HepG2 (cell line): ENCODE measurements at regions not wholly inside any gene's neighbourhood (a gene's known extent, or its start where the extent isn't known, plus 50 kb on each side); places are given as distances from the start of the nearest gene placed in this dataset.
A peak's percentile ranks its signal among the peaks of the same experiment; 100 is the strongest.

Experiments used
- ATAC-seq: fragments of 200-7000 bp; cut with Tn5 transposase; 3 replicates; pipeline ENCODE4 v1.9.1; 2020; ENCODE audit warnings: mild to moderate bottlenecking, moderate library complexity
- BruUV-seq: library from RNA; stranded (reverse); fragments of 400-500 nt; replicated peaks from 2 replicates; lab custom pipeline; 2021; lab: Mats Ljungman, UMichigan
- CTCF ChIA-PET: fragments of 300-600 bp; formaldehyde crosslinking; extraction: SDS; loops from one replicate; lab custom pipeline; 2021; ENCODE audit warnings: low total read pairs, inconsistent platforms, low intra/inter-chr PET ratio; lab: Yijun Ruan, JAX
- POLR2A ChIA-PET: fragments of 350-600 bp; sonication (Branson Sonifier 250); formaldehyde crosslinking; loops from one replicate; lab custom pipeline; 2020; ENCODE audit warnings: antibody characterized with exemption, inconsistent platforms; lab: Yijun Ruan, JAX
- DNase-seq: peaks from one replicate; pipeline ENCODE4 v3.0.0-alpha.2; 2015; ENCODE audit warnings: low spot score
- FAIRE-seq: peaks from 3 replicates; lab custom pipeline; 2011; peaks lifted over from hg19 to GRCh38; lab: Jason Lieb, UNC
- H2AFZ ChIP-seq: one replicate; pipeline ENCODE4 v1.6.1; 2011; ENCODE audit warnings: low read length, inconsistent platforms
- H3K27ac ChIP-seq: fragments of 300-600 bp; 3 replicates; pipeline ENCODE4 v1.8.0; 2011; ENCODE audit warnings: mixed run types, mild to moderate bottlenecking, mixed read lengths, low read length, inconsistent platforms; ENCODE audit not compliant: insufficient read depth; ENCODE audit errors: extremely low read length
- H3K27me3 ChIP-seq, 2 experiments: fragments of 200-600 bp in 1 of 2; 2 replicates in 1 of 2; 3 replicates in 1 of 2; pipeline versions ENCODE4 v1.6.0 to v1.8.0; 2011; ENCODE audit warnings: low read length in 2 of 2, mild to moderate bottlenecking in 2 of 2, moderate library complexity in 2 of 2, inconsistent platforms in 1 of 2; ENCODE audit not compliant: insufficient read depth in 2 of 2, control insufficient read depth in 1 of 2
- H3K36me3 ChIP-seq, 2 experiments: fragments of 200-600 bp in 1 of 2; replicated peaks in 1 of 2; 2 replicates in 1 of 2; 3 replicates in 1 of 2; pipeline versions ENCODE4 v1.5.1 to v1.8.0; 2011; ENCODE audit warnings: low read length in 2 of 2, inconsistent platforms in 1 of 2; ENCODE audit not compliant: insufficient read depth in 2 of 2, control insufficient read depth in 1 of 2
- H3K4me1 ChIP-seq: 2 replicates; pipeline ENCODE4 v1.5.1; 2012; ENCODE audit warnings: low read length, inconsistent platforms; ENCODE audit not compliant: insufficient read depth
- H3K4me2 ChIP-seq: 2 replicates; pipeline ENCODE4 v1.6.0; 2011; ENCODE audit warnings: low read depth, low read length, inconsistent platforms
- H3K4me3 ChIP-seq, 3 experiments: fragments of 200-600 bp in 1 of 3; sonication (generic), shearing (Covaris generic) in 1 of 3; replicated peaks in 1 of 3; 2 replicates each; pipeline ENCODE4 v1.5.1; 2011 to 2016; ENCODE audit warnings: low read length in 3 of 3, inconsistent platforms in 2 of 3, low read depth in 2 of 3, mild to moderate bottlenecking in 2 of 3, control low read depth in 1 of 3, mixed read lengths in 1 of 3; ENCODE audit not compliant: insufficient read depth in 1 of 3
- H3K79me2 ChIP-seq: one replicate; pipeline ENCODE4 v1.6.1; 2011; ENCODE audit warnings: low read length, inconsistent platforms; ENCODE audit not compliant: insufficient read depth
- H3K9ac ChIP-seq: 2 replicates; pipeline ENCODE4 v1.6.0; 2011; ENCODE audit warnings: mild to moderate bottlenecking, low read depth, low read length, inconsistent platforms; ENCODE audit not compliant: insufficient read depth
- H3K9me3 ChIP-seq: 2 replicates; pipeline ENCODE4 v1.5.1; 2012; ENCODE audit warnings: mild to moderate bottlenecking, low read length
- H4K20me1 ChIP-seq: 2 replicates; pipeline ENCODE4 v1.6.0; 2011; ENCODE audit warnings: inconsistent platforms, mild to moderate bottlenecking, low read length, moderate library complexity; ENCODE audit not compliant: insufficient read depth
- AHR ChIP-seq: IDR thresholded peaks from 2 replicates; pipeline ENCODE4 v1.6.1; 2018; ENCODE audit warnings: missing genetic modification reagents, missing compliant biosample characterization
- CREM ChIP-seq, 2 experiments: sonication (generic) in 1 of 2; formaldehyde crosslinking in 1 of 2; IDR thresholded peaks; 2 replicates each; pipeline versions ENCODE4 v1.4.0 to v1.6.1; 2016 to 2020; ENCODE audit warnings: antibody characterized with exemption in 1 of 2, mild to moderate bottlenecking in 1 of 2, missing genetic modification reagents in 1 of 2
- PITX1 ChIP-seq: sonication (generic); formaldehyde crosslinking; IDR thresholded peaks from 2 replicates; pipeline ENCODE4 v1.5.1; 2020; ENCODE audit warnings: mild to moderate bottlenecking, missing genetic modification reagents
- ZNF34 ChIP-seq: sonication (generic); formaldehyde crosslinking; IDR thresholded peaks from 2 replicates; pipeline ENCODE4 v1.4.0; 2020; ENCODE audit warnings: mild to moderate bottlenecking, missing genetic modification reagents, borderline replicate concordance
- ZNF572 ChIP-seq: sonication (generic); formaldehyde crosslinking; IDR thresholded peaks from 2 replicates; pipeline ENCODE4 v1.5.1; 2020; ENCODE audit warnings: mild to moderate bottlenecking, missing genetic modification reagents
- ZNF766 ChIP-seq: sonication (generic); formaldehyde crosslinking; IDR thresholded peaks from 2 replicates; pipeline ENCODE4 v1.5.0; 2020; ENCODE audit warnings: missing genetic modification reagents, borderline replicate concordance
- ZSCAN9 ChIP-seq: IDR thresholded peaks from 2 replicates; pipeline ENCODE4 v1.6.1; 2016; ENCODE audit warnings: borderline replicate concordance
- WGBS: methylation state at CpG from one replicate; pipeline ENCODE4 v1.1.6; 2017; ENCODE audit warnings: low lambda C conversion rate; 5-methylcytosine and 5-hydroxymethylcytosine counted together
- in situ Hi-C: cut with HindIII; loops from 2 replicates; pipeline ENCODE4 v1.10.0; 2017; ENCODE audit warnings: low pct_unique_long_range_greater_than_20kb; ENCODE audit not compliant: extremely low pct_ligation_motif_present
- intact Hi-C: fragments of 100-400 bp; cut with micrococcal nuclease; formaldehyde crosslinking; loops from one replicate; pipeline ENCODE4 v1.10.0; 2022; ENCODE audit not compliant: unreplicated experiment
- TF ChIP-seq, protein P1 (sequence below): sonication (generic); formaldehyde crosslinking; IDR thresholded peaks from 2 replicates; pipeline ENCODE4 v1.4.0; 2020; ENCODE audit warnings: missing genetic modification reagents
- TF ChIP-seq, protein P2 (sequence below): sonication (generic); formaldehyde crosslinking; IDR thresholded peaks from 2 replicates; pipeline ENCODE4 v1.5.0; 2020; ENCODE audit warnings: mild to moderate bottlenecking, low read depth, missing genetic modification reagents, borderline replicate concordance
- TF ChIP-seq, protein P3 (sequence below): sonication (generic); formaldehyde crosslinking; IDR thresholded peaks from 2 replicates; pipeline ENCODE4 v1.5.0; 2020; ENCODE audit warnings: missing genetic modification reagents, mild to moderate bottlenecking, borderline replicate concordance
- TF ChIP-seq, protein P4 (sequence below): sonication (generic); formaldehyde crosslinking; IDR thresholded peaks from 2 replicates; pipeline ENCODE4 v1.5.1; 2020; ENCODE audit warnings: mild to moderate bottlenecking, missing genetic modification reagents, moderate library complexity
- TF ChIP-seq, protein P5 (sequence below): IDR thresholded peaks from 2 replicates; pipeline ENCODE4 v1.6.1; 2016; ENCODE audit warnings: mild to moderate bottlenecking, missing biosample characterization, missing genetic modification reagents

DNA sequence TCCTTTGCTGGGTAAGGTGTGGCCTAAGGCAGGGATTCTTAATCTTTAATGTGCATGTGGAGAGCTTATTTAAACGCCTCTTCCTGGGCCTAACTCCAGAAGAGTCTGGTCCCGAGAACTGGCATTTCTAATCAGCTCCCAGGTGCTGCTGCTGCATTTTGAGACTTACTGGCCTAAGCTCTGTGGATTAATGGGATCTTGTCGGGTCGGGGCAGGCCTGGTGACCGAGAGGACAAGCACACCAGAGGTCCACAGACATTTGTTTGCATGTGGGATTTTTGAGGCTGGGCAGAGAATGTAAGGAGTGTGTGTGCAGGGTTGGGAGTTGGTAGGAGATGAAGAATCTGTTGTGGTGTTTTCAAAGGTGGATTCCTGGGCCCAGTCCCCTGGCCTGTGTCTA, 95.0 kb upstream of the DAP start:
- POLR2A ChIA-PET: no interaction called here
- peak overlapping the region; percentile 71 for H3K4me2 ChIP-seq
- H3K4me3 ChIP-seq: peak overlapping the region in 1 of 3 experiments; percentile 24; a peak in 1 of 6 replicates
- CTCF ChIA-PET: no interaction called here
- in situ Hi-C loops (loop anchor here (5.0 kb wide), 1 partner anchor 164 kb away; no protein-coding TSS in a partner anchor), intact Hi-C loops (loop anchor here (2.0 to 5.0 kb wide), 3 partner anchors 23 to 159 kb away; no protein-coding TSS in a partner anchor)
- TF ChIP-seq CREM (IDR thresholded peaks at IDR 0.05) (no peak), CREM (CRISPR knock-in tag; IDR thresholded peaks at IDR 0.05) (no peak)
- TF ChIP-seq, protein P1, sequence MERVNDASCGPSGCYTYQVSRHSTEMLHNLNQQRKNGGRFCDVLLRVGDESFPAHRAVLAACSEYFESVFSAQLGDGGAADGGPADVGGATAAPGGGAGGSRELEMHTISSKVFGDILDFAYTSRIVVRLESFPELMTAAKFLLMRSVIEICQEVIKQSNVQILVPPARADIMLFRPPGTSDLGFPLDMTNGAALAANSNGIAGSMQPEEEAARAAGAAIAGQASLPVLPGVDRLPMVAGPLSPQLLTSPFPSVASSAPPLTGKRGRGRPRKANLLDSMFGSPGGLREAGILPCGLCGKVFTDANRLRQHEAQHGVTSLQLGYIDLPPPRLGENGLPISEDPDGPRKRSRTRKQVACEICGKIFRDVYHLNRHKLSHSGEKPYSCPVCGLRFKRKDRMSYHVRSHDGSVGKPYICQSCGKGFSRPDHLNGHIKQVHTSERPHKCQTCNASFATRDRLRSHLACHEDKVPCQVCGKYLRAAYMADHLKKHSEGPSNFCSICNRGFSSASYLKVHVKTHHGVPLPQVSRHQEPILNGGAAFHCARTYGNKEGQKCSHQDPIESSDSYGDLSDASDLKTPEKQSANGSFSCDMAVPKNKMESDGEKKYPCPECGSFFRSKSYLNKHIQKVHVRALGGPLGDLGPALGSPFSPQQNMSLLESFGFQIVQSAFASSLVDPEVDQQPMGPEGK (CRISPR knock-in tag): no peak
- no peak overlapping the region for H3K27ac ChIP-seq
- DNase-seq (no peak), ATAC-seq (no peak), FAIRE-seq (no peak)
- H2AFZ ChIP-seq: no peak overlapping the region
- WGBS: 45% methylated on average over 5 of the region's 5 CpGs
- H3K4me1 ChIP-seq: peaks cover 67% of the 10 kb centered on the region
- no peaks in the 10 kb centered on the region for H3K36me3 ChIP-seq
- no peaks in the 10 kb centered on the region for H3K79me2 ChIP-seq
- no peaks in the 10 kb centered on the region for H3K9me3 ChIP-seq
- no peak overlapping the region for H3K9ac ChIP-seq
- H4K20me1 ChIP-seq: no peaks in the 10 kb centered on the region
- no TSS peak for BruUV-seq
- no peaks in the 10 kb centered on the region for H3K27me3 ChIP-seq

DNA sequence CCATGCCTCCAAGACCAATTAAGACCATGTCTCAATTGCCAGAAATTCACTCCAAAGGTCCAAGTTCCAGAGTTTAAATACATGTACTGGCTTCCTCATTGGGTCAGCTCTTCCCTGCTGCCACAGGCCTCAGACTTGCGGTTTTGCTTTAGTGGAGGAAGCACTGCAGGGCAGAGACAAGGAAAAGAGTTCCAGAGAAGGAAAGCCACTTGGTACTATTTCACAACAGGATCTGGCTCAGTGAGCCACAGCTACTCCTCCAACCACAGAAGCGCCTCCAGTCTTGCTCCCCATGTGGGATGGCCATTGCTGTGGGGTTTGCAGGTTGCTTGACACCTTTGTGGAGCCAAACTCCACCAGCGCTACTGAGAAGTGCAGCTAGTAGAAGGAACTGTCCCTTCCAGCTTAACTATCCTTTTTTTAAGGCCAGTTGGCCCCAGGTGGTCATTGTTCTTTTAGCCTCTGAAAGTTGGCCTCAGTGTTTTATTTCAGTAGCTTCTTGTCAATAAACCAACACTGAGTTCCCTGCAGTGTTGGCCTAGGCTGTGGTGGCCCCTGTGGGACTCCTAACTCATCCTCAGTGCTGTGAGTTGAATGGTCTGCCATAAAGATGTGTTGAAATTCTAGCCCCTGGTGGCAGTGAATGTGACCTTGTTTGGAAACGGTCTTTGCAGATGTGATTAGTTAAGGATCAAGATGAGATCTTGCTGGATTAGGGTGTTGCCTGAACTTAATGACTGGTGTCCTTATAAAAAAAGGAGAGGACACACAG, 93.7 kb upstream of the DAP start:
- no peak overlapping the region for H2AFZ ChIP-seq
- H4K20me1 ChIP-seq: no peaks in the 10 kb centered on the region
- WGBS: 64% methylated on average over 4 of the region's 4 CpGs
- peaks cover 54% of the 10 kb centered on the region for H3K4me1 ChIP-seq
- no peak overlapping the region for H3K4me3 ChIP-seq
- intact Hi-C loops: loop anchor here (5.0 kb wide), 2 partner anchors 107 to 157 kb away; no protein-coding TSS in a partner anchor
- 0 out of 3 replicates have a peak, but pooled peaks have one; percentile 7 for ATAC-seq
- H3K79me2 ChIP-seq: no peaks in the 10 kb centered on the region
- peak overlapping the region; percentile 71; the same call in 1 of the 2 replicates for H3K4me2 ChIP-seq
- FAIRE-seq: peak; percentile 40
- BruUV-seq: no TSS peak
- H3K36me3 ChIP-seq: no peaks in the 10 kb centered on the region
- H3K27me3 ChIP-seq: no peaks in the 10 kb centered on the region
- DNase-seq: no peak
- no peak overlapping the region for H3K9ac ChIP-seq
- in situ Hi-C loops: loop anchor here (5.0 kb wide), 1 partner anchor 162 kb away; no protein-coding TSS in a partner anchor
- POLR2A ChIA-PET: no interaction called here
- no peak overlapping the region for H3K27ac ChIP-seq
- H3K9me3 ChIP-seq: no peaks in the 10 kb centered on the region
- CTCF ChIA-PET: no interaction called here
- TF ChIP-seq, protein P2, sequence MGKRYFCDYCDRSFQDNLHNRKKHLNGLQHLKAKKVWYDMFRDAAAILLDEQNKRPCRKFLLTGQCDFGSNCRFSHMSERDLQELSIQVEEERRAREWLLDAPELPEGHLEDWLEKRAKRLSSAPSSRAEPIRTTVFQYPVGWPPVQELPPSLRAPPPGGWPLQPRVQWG (CRISPR knock-in tag): no peak
- TF ChIP-seq PITX1 (no peak), ZSCAN9 (CRISPR knock-in tag) (no peak), ZNF34 (CRISPR knock-in tag) (no peak), AHR (CRISPR knock-in tag) (no peak), ZNF766 (no peak), ZNF572 (CRISPR knock-in tag) (no peak)
- TF ChIP-seq, protein P3, sequence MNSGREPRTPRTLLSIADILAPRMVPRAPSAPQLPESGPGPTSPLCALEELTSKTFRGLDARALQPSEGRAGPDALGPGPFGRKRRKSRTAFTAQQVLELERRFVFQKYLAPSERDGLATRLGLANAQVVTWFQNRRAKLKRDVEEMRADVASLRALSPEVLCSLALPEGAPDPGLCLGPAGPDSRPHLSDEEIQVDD (CRISPR knock-in tag): no peak
- TF ChIP-seq, protein P4, sequence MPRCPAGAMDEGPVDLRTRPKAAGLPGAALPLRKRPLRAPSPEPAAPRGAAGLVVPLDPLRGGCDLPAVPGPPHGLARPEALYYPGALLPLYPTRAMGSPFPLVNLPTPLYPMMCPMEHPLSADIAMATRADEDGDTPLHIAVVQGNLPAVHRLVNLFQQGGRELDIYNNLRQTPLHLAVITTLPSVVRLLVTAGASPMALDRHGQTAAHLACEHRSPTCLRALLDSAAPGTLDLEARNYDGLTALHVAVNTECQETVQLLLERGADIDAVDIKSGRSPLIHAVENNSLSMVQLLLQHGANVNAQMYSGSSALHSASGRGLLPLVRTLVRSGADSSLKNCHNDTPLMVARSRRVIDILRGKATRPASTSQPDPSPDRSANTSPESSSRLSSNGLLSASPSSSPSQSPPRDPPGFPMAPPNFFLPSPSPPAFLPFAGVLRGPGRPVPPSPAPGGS (CRISPR knock-in tag): no peak
- TF ChIP-seq, protein P5, sequence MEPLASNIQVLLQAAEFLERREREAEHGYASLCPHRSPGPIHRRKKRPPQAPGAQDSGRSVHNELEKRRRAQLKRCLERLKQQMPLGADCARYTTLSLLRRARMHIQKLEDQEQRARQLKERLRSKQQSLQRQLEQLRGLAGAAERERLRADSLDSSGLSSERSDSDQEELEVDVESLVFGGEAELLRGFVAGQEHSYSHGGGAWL (CRISPR knock-in tag): no peak
